Right ventricle myocardium inferior (tissue), 1 donor: ENCODE measurements at regions not wholly inside any gene's neighbourhood (a gene's known extent, or its start where the extent isn't known, plus 50 kb on each side); places are given as distances from the start of the nearest gene placed in this dataset.

Source experiments
- ATAC-seq: fragments of 200-7000 bp; cut with Tn5 transposase; one replicate; pipeline ENCODE4 v1.9.1; 2020; ENCODE audit warnings: mild to moderate bottlenecking, moderate library complexity
- DNase-seq: peaks from one replicate; pipeline ENCODE4 v3.0.0; 2021; ENCODE audit errors: missing footprints
- intact Hi-C: fragments of 100-400 bp; cut with DNase I; formaldehyde crosslinking; loops from one replicate; pipeline ENCODE4 v1.11.0; 2022
- donor health status: DM: no; HTN: yes; CAD: no; lungs with severe emphysema.

DNA sequence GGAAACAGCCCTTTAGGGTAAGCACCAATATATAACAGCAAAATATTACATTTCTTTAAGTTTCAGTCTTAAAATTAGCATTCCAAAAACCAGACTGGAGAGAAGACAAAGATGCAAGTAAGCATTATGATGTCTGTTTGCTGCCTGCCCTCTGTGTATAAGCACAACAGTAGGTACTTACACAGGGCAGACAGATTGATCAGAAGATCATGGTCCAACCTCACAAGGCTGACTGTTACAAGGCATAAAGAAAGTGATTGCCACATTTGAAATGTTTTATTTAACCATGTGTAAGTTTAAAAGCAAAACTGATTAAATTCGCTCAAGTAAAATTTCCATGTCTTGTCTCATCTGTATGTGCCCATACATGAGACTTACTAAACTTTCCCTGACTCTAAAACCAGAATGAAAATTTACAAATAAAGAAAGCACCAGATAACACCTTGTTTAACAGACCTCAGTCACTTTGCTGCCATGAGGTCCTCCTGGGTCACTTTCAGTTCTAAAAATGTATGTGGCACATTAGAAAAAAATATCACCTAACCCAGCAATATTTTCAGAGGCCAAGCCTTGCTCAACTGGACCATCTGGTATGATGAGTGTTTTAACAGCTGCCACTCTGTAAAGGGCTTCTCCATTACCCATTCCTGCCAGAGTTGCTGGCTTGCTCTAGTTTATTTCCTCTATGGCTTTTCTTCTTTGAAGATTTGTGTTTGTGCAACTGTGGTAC lies 297.0 kb downstream of the RBM26 start:
- intact Hi-C loops = no loop called here
- ATAC-seq (no peak), DNase-seq (no peak)

DNA sequence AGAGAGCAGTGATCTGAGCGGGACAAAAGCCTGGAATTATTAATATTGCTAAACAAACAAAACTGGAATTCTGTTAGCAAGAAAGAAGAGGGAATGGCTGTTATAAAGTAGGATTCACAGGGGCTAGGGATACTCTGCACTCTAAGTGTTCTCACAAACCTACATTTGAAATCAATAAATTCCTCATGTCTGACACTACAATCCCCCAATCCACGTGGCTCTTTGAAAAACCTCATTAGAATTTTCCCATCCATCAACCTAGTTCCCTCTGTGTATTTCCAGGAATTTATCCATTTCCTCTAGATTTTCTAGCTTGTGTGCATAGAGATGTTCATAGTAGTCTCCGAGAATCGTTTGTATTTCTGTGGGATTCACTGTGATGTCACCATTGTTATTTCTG lies 307.5 kb downstream of the RBM26 start:
- intact Hi-C loops = no loop called here
- no peak for DNase-seq
- no peak for ATAC-seq

DNA sequence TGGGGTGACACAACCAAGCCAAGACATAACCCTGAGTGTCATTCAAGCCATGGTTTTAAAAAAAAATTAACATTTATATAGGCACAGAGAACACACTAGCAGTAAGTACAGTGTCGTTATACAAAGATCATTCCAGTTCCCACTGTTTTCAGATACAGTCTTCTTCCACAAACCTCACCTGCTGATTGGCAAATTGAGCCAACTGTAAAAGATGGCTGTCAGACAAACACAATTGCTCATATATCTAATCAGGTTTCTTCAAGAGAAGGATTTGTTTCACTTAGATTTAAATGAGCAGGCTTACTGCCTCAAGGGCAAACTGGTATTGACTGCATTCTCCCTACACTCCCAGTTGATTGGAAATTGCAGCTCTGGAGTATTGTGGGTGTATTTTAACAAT lies 308.9 kb downstream of the RBM26 start:
- ATAC-seq (no peak), DNase-seq (no peak)
- intact Hi-C loops = no loop called here

DNA sequence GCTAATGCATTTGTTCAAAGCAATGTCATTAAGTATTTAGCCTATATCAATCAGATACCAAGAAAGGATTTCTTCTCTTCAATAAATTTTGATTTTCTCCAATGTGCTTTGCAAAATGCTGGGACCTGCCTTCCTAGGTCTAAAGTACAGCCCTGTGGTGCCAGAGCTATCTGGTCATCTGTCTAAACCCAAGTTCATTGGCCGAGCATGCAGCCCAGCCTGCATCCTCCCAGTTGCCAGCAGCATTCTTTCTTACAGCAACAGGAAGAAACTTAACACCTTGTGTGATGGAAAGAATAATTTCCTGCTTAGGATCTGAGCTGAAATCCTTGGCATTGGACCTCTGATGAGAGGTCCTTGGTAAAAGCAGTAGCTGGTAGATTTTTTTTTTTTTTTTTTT lies 310.0 kb downstream of the RBM26 start:
- DNase-seq (no peak), ATAC-seq (no peak)
- intact Hi-C loops = no loop called here

DNA sequence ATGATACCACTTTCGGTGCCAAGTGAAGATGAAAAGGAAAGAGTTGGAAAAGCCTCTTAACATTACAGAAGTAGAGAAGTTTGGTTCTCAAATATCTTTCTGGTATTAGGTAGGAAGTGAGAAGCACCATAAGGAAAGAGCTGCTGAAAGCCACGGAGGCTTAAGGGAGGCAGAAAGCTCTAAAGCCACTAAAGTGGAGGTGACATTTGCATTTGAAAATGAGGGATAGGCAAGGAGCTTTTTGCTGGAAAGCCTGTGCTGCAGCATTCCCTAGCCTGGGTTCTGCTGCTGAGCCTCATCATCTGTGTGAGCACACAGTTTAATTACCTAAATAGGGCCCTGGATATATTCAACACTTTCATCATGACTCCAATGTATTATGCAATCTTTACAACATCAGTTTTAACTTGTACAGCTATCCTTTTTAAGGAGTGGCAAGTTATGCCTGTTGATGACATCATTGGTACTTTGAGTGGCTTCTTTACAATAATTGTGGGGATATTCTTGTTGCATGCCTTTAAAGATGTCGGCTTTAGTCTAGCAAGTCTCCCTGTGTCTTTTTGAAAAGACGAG lies 315.4 kb downstream of the RBM26 start:
- no peak for DNase-seq

DNA sequence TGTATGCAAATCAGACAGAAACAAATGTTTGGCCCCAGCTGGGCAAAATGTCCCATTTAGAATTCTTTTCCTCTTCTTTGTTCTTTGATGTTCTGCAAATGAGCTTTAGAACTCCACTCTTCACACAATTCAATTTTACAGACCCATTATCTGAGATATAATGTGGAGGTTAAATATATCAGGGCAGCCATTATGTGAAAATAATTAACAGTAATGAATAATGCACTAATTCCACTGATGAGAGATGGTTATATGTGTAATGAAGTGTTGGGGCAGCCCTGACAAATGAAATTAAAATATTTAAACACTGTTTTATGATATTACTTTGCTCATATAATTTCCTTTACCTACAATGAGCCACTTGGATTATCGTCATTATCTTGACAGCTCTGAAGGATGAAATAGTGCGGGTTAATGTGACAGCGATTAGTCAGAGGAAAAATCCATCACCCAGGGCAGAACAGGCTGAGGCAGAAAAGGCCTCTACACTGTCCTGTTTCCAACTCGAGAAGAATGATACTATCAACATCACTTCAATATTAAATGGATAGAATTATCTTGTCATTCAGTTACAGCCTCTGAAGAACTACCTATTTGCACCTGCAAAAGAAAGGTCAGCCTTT lies 321.1 kb downstream of the RBM26 start:
- ATAC-seq = no peak
- intact Hi-C loops = no loop called here
- no peak for DNase-seq

More for the DNA sequence above, 315.4 kb downstream of the RBM26 start:
- intact Hi-C loops = no loop called here
- no peak for ATAC-seq

DNA sequence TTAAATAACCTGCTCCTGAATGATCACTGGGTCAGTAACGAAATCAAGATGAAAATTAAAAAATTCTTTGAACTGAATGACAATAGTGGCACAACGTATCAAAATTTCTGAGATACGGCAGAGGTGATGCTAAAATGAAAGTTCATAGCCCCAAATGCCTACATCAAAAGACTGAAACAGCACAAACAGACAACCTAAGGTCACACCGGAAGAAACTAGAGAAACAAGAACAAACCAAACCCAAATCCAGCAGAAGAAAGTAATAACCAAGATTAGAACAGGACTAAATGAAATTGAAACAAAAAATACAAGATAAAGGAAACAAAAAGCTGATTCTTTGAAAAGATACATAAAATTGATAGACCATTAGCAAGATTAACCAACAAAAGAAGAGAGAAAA lies 324.1 kb downstream of the RBM26 start:
- no peak for DNase-seq
- intact Hi-C loops = no loop called here
- ATAC-seq = no peak

DNA sequence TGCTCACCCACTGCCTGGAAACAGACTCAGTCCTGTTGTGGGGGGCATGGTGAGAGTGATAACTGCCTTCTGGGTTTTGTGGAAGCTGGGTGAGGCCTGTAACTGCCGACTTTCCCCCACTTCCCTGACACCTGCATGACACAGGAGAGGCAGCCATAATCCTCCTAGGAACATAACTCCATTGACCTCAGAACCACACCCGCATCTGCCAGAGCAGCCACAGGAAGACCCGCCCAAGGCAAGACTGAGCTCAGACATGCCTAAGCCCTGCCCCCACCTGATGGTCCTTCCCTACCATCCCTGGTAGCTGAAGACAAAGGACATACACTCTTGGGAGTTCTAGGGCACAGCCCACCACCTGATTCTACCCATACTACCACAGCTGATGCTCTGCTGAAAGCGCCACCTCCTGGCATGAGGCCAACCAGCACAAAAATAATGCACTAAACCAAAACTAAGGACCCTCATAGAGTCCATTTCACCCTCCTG lies 326.7 kb downstream of the RBM26 start:
- ATAC-seq (no peak), DNase-seq (no peak)
- intact Hi-C loops = no loop called here

DNA sequence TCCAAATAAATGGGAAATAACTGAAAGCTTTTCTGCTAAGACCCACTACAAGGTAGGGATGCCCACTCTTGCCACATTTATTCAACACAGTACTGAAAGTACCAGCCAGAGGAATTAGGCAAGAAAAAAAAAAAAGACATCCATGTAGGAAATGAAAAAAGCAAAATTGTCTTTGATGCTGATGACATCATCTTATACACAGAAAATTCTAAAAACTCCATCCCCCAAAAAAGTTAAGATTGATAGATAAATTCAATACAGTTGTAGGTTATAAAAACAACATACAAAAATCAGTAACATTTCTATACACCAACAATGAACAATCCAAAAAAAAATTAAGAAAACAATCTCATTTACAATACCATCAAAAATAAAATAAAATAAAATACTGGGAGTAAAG lies 330.4 kb downstream of the RBM26 start:
- ATAC-seq (no peak), DNase-seq (no peak)
- intact Hi-C loops = no loop called here

DNA sequence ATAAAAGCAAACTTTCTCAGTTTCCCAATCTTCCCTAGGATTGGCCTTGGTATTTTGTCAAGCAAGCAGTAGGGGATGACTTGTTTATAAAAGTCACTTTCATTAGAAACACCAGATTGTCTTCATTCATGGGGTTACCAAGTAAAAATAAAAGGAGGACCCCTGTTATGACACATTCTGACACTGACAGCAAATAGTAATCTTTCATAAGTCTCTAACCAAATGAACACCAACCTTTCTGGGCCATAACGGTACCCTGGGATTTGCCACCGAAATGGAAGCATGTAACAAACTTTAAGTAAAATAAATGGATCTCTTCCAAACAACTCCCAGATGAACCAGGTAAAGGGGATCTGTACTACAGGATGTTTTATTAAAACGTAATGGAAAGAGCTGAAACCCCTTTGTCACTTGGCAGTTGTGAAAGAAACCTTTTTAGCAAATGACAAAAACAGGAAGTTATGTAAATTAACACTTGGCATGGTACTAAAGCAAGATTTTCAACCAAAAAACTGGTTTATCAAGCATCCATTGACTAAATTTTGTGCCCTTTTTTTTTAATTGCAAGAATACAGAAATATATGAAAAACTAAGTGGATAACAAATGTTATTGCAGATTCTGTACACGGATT lies 335.6 kb downstream of the RBM26 start:
- DNase-seq (no peak), ATAC-seq (no peak)
- intact Hi-C loops = no loop called here

DNA sequence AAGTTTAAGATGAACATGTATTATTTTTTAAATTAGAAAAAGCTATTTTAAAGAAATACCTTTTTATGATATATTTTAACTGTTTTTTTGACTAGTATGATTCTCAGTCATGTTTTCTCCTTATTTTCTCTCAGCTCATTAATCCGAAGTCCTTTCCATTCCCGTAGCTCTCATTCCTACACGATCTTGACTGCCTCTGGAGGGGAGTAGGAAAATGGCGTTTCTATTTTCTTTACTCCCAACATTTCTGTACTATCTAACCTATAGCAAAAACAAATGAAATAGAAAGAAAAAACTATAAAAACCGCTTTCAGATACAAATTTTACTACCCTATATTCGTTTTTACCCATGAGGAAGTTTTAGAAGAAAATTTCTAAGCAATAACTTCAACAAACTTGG lies 343.8 kb downstream of the RBM26 start:
- DNase-seq = no peak
- intact Hi-C loops = no loop called here
- no peak for ATAC-seq

DNA sequence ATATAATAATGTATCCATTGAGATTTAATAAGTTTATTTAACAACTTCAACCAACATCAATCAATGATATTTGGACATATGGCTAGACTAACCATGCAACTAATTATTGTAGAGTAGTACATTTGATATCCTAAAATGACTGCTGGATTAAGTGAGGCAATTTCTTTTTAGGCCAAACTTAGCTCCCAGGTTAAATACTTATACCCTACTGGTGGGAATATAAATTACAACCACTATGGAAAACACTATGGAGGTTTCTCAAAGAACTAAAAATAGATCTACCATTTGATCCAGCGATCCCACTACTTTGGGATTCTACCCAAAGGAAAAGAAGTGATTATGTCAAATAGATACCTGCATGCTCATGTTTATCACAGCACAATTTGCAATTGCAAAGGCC lies 345.8 kb downstream of the RBM26 start:
- intact Hi-C loops = no loop called here
- ATAC-seq (no peak), DNase-seq (no peak)

DNA sequence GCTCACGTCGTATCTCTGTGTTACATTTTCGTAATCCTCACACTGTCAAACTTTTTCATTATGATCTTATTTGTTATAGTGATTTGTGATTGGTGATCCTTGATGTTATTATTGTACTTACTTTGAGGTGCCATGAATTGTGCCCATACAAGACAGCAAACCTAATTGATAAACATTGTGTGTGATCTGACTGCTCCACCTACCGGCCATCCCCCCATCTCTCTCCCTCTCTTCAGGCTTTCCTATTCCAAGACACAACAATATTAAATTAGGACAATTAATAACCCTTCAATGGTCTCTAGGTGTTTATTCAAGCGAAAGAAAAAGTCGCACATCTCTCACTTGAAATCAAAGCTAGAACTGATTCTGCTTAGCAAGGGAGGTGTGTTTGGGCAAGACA lies 349.3 kb downstream of the RBM26 start:
- intact Hi-C loops = no loop called here
- DNase-seq (no peak), ATAC-seq (no peak)

DNA sequence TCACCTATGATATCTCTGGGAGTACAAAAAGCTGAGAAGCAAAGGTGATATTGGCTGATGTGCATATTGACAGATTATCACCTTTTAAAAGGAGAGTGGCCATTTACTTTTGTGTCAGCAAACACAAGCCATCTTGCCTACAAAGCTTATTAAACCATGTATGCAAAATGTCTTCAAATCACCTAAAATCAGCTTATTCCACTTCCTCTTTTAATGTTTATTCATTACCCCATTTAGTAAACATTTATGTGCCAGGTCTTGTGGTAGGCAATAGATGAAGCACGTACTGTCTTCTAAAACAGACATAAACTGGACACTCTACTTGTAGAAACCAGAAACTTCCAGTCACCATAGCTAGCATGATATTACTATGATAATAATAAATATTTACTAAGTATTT lies 354.6 kb downstream of the RBM26 start:
- ATAC-seq (no peak), DNase-seq (no peak)
- intact Hi-C loops = no loop called here

DNA sequence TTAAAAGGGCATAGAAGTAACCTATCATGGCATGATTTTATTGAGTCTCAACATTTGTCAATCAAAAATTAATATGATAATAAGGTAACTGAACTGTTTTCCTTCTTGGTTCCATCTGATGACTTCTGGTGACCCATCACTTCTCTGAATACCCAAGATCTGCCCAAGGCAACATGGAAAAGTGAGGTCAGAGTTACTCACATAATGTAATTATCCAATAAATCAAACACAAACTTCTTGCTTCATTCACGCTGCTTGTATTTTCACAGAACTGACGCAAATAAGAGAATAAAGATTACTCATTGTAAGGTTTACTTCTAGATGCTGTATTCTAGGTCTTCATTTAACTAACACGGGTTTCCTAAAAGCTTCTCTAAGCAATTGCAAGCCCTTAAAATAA lies 361.6 kb downstream of the RBM26 start:
- ATAC-seq = no peak
- no peak for DNase-seq
- intact Hi-C loops = no loop called here

DNA sequence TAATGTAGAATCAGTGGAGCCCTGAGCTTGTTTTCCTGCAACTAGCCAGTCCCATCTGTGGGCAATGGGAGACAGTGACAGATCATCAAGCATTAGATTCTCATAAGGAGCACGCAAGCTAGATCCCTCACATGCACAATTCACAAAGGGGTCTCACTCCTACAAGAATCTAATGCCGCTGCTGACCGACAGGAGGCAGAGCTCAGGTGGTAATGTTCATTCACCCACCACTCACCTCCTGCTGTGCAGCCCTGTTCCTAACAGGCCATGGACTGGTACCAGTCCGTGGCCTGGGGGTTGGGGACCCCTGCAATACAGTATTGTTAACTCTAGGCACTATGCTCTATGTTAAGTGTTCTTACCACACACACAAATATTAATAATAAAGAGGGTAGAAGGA lies 362.8 kb downstream of the RBM26 start:
- intact Hi-C loops = no loop called here
- DNase-seq (no peak), ATAC-seq (no peak)

DNA sequence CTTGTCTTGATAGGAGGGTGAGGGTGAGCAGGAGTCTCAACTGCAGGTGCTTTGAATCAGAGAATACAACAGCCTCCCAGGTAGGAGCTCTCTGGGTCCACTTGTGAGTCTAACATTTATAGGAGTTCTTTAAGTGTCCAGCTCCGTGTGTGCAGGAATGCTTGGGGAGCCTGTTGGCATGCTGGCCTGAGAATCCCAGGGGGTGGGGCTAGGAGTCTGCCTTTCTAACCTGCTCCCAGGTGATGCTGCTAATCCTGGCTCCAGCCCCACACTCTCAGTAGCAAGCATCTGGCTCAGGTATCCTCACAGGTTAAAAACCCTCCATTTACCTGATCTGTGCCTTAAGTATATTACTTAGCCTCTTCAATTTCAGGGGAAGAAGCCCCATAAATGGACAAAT lies 368.9 kb downstream of the RBM26 start:
- no peak for DNase-seq
- intact Hi-C loops = no loop called here
- ATAC-seq = no peak

DNA sequence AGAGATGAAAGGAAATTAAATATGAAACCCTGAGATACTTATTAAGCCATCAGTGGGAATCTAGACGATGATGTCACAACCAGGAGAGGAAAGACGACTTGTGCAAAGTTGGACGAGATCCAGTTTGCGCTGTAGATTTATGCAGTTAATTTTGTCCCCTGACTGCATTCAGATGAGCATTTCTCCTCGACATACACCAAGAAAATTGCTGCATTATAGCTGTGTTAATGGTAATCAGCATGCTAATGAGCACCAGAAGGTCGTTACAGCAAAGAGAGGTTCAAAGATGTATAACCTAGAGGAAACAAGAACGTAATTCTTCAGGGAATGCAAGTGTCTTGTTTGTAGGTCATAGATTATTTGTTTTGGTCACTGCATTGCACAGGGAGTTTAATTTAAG lies 371.7 kb downstream of the RBM26 start:
- intact Hi-C loops = no loop called here
- ATAC-seq = no peak
- no peak for DNase-seq

DNA sequence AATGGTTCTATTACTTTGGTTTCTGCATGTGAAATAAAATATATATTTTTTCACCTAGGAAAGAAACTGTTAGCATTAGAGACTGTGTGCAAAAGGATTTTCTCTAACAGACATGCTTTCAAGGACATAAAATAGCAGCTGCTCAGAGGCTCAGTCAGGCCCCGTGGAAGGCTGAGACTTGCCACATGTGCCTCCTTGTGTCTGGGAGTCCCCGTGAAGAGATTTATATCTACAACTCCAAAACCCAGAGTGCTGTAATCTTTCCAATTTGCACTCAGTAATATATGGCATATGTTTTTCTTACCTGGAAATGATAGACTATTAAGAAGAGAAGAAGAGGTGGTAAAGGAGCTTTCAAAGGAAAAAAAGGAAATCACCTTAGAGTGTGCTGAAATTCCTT lies 371.6 kb upstream of the OBI1 start:
- no peak for ATAC-seq
- intact Hi-C loops = no loop called here
- DNase-seq = no peak

DNA sequence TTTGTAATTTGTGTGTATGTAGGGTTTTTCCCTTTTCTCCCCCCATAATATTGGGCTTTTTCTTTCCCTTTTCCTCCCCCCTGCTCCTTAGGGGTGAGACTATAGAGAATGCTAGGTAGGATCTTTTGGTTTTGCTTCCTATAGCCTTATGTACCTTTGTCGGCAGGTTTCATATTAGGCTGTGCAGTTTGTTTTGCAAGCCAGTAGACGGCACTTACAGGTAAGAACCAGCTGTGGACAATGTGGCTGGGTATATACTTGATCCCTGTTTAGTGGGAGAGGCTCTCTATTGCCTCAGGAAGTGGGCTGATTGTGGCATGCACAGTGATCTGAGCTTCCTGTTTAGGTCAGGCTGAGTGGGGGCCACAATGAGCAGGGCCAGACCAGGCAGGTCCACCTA lies 359.2 kb upstream of the OBI1 start:
- no peak for DNase-seq
- intact Hi-C loops = no loop called here
- ATAC-seq = no peak
